SK-N-SH (cell line): ENCODE measurements at regions not wholly inside any gene's neighbourhood (a gene's known extent, or its start where the extent isn't known, plus 50 kb on each side); places are given as distances from the start of the nearest gene placed in this dataset.

ENCODE experiments used
- CTCF ChIA-PET: fragments of 300-600, 350-600 bp; formaldehyde crosslinking; extraction: SDS; loops from one replicate; lab custom pipeline; 2021; lab: Yijun Ruan, JAX
- POLR2A ChIA-PET: fragments of 350-600 bp; sonication (Branson Sonifier 250); formaldehyde crosslinking; extraction: SDS; loops from one replicate; lab custom pipeline; 2020; ENCODE audit warnings: antibody characterized with exemption, inconsistent platforms; lab: Yijun Ruan, JAX
- DNase-seq: peaks from one replicate; pipeline ENCODE4 v3.0.0; 2012
- H2AFZ ChIP-seq: fragments of 200-600 bp; sonication (generic); 2 replicates; pipeline ENCODE4 v1.8.1; 2016; ENCODE audit warnings: antibody characterized with exemption, mild to moderate bottlenecking, low read depth
- H3F3A ChIP-seq: fragments of 200-600 bp; sonication (generic); replicated peaks from 2 replicates; pipeline ENCODE3; 2016; ENCODE audit warnings: antibody characterized with exemption, mild to moderate bottlenecking; ENCODE audit not compliant: insufficient read depth
- H3K27ac ChIP-seq, 2 experiments: fragments of 200-500 bp in 1 of 2; fragments of 200-600 bp in 1 of 2; sonication (Bioruptor generic) in 1 of 2; sonication (generic), shearing (Covaris generic) in 1 of 2; 2 replicates each; pipeline versions ENCODE4 v1.5.1 to v1.6.1; 2014 to 2016; ENCODE audit warnings: low read depth in 2 of 2, inconsistent platforms in 1 of 2, low read length in 1 of 2, mild to moderate bottlenecking in 1 of 2, mixed read lengths in 1 of 2
- H3K27me3 ChIP-seq: fragments of 200-600 bp; sonication (generic), shearing (Covaris generic); 2 replicates; pipeline ENCODE4 v1.6.1; 2016; ENCODE audit warnings: mixed run types; ENCODE audit not compliant: insufficient read depth
- H3K36me3 ChIP-seq, 2 experiments: fragments of 200-500 bp in 1 of 2; fragments of 200-600 bp in 1 of 2; sonication (Bioruptor generic) in 1 of 2; sonication (generic) in 1 of 2; replicated peaks in 1 of 2; 2 replicates each; pipeline versions ENCODE3 to v1.5.1; 2014 to 2016; ENCODE audit warnings: low read length in 1 of 2, mild to moderate bottlenecking in 1 of 2; ENCODE audit not compliant: insufficient read depth in 2 of 2, control insufficient read depth in 1 of 2
- H3K4me1 ChIP-seq, 2 experiments: fragments of 200-500 bp in 1 of 2; fragments of 200-600 bp in 1 of 2; sonication (Bioruptor generic) in 1 of 2; sonication (generic), shearing (Covaris generic) in 1 of 2; 2 replicates each; pipeline versions ENCODE4 v1.5.1 to v1.6.1; 2014 to 2016; ENCODE audit warnings: low read depth in 1 of 2, low read length in 1 of 2, mixed run types in 1 of 2; ENCODE audit not compliant: insufficient read depth in 2 of 2, control insufficient read depth in 1 of 2
- H3K4me2 ChIP-seq: fragments of 200-600 bp; sonication (generic), shearing (Covaris generic); 2 replicates; pipeline ENCODE4 v1.6.1; 2017; ENCODE audit warnings: mixed run types
- H3K4me3 ChIP-seq, 2 experiments: fragments of 200-500 bp in 1 of 2; fragments of 200-600 bp in 1 of 2; sonication (Bioruptor generic) in 1 of 2; sonication (generic), shearing (Covaris generic) in 1 of 2; 2 replicates each; pipeline versions ENCODE4 v1.5.1 to v1.8.1; 2014 to 2016; ENCODE audit warnings: low read depth in 2 of 2, inconsistent platforms in 1 of 2, low read length in 1 of 2, mild to moderate bottlenecking in 1 of 2, mixed read lengths in 1 of 2, moderate library complexity in 1 of 2
- H3K79me2 ChIP-seq: fragments of 200-600 bp; sonication (generic); 2 replicates; pipeline ENCODE4 v1.8.1; 2017; ENCODE audit warnings: mild to moderate bottlenecking; ENCODE audit not compliant: insufficient read depth
- H3K9ac ChIP-seq: fragments of 200-600 bp; sonication (generic); 2 replicates; pipeline ENCODE4 v1.6.1; 2017; ENCODE audit warnings: mixed run types
- H3K9me2 ChIP-seq: fragments of 200-600 bp; sonication (generic); 2 replicates; pipeline ENCODE4 v1.6.1; 2017; ENCODE audit warnings: mixed run types
- H3K9me3 ChIP-seq: fragments of 200-600 bp; sonication (generic); 2 replicates; pipeline ENCODE4 v1.6.1; 2017; ENCODE audit warnings: mixed run types, mild to moderate bottlenecking, moderate library complexity
- H4K20me1 ChIP-seq: fragments of 200-600 bp; sonication (generic); 2 replicates; pipeline ENCODE4 v1.6.1; 2017; ENCODE audit warnings: mild to moderate bottlenecking, mixed run types; ENCODE audit not compliant: insufficient read depth
- CHD2 ChIP-seq: fragments of 150-350 bp; IDR thresholded peaks from 2 replicates; pipeline ENCODE4 v1.6.1; 2018; ENCODE audit warnings: low read length; ENCODE audit not compliant: partially characterized antibody
- EP300 ChIP-seq, 2 experiments: IDR thresholded peaks; 2 replicates each; pipeline versions ENCODE4 v1.4.0 to v1.6.1; 2012; ENCODE audit warnings: borderline replicate concordance in 1 of 2, low read depth in 1 of 2, low read length in 1 of 2
- EZH2phosphoT487 ChIP-seq: fragments of 200-600 bp; sonication (generic); IDR thresholded peaks from 2 replicates; pipeline ENCODE4 v1.6.1; 2017; ENCODE audit warnings: low read depth, mixed run types, mild to moderate bottlenecking, antibody characterized with exemption, moderate library complexity, borderline replicate concordance
- FOSL2 ChIP-seq: IDR thresholded peaks from 2 replicates; pipeline ENCODE4 v1.4.0; 2012; ENCODE audit warnings: low read depth, mild to moderate bottlenecking, moderate library complexity, borderline replicate concordance
- MAX ChIP-seq: IDR thresholded peaks from 2 replicates; pipeline ENCODE4 v1.4.0; 2012; ENCODE audit warnings: low read depth
- NFIC ChIP-seq: IDR thresholded peaks from 2 replicates; pipeline ENCODE4 v1.4.0; 2012; ENCODE audit warnings: borderline replicate concordance
- NRF1 ChIP-seq: IDR thresholded peaks from 2 replicates; pipeline ENCODE4 v1.6.1; 2012; ENCODE audit warnings: low read depth, mild to moderate bottlenecking, low read length
- PBX3 ChIP-seq: IDR thresholded peaks from 2 replicates; pipeline ENCODE4; 2012
- POLR2AphosphoS5 ChIP-seq: IDR thresholded peaks from 2 replicates; pipeline ENCODE4 v1.6.1; 2012; ENCODE audit warnings: low read depth, low read length
- RCOR1 ChIP-seq: fragments of 150-350 bp; IDR thresholded peaks from 2 replicates; pipeline ENCODE4 v1.6.1; 2017; ENCODE audit warnings: antibody characterized with exemption, low read length
- REST ChIP-seq: IDR thresholded peaks from 2 replicates; pipeline ENCODE4 v1.6.1; 2012; ENCODE audit warnings: mild to moderate bottlenecking, low read depth, low read length, moderate library complexity
- RXRA ChIP-seq: IDR thresholded peaks from 2 replicates; pipeline ENCODE4 v1.4.0; 2012; ENCODE audit warnings: low read depth, mild to moderate bottlenecking, borderline replicate concordance
- SIN3A ChIP-seq: IDR thresholded peaks from 2 replicates; pipeline ENCODE4 v1.6.1; 2012; ENCODE audit warnings: low read depth, mild to moderate bottlenecking, low read length, moderate library complexity, borderline replicate concordance
- SMC3 ChIP-seq: IDR thresholded peaks from 2 replicates; pipeline ENCODE4 v1.6.1; 2012; ENCODE audit warnings: low read depth, low read length, improper control_type of control experiment
- TAF1 ChIP-seq: IDR thresholded peaks from 2 replicates; pipeline ENCODE4 v1.6.1; 2012; ENCODE audit warnings: low read depth, mild to moderate bottlenecking, low read length, moderate library complexity, borderline replicate concordance
- TEAD4 ChIP-seq: IDR thresholded peaks from 2 replicates; pipeline ENCODE4 v1.4.0; 2012; ENCODE audit warnings: mild to moderate bottlenecking, borderline replicate concordance; ENCODE audit not compliant: insufficient read depth
- YY1 ChIP-seq: IDR thresholded peaks from 2 replicates; pipeline ENCODE4 v1.4.0; 2012; ENCODE audit warnings: low read depth, mild to moderate bottlenecking
- ZBTB33 ChIP-seq: IDR thresholded peaks from 2 replicates; pipeline ENCODE4 v1.4.0; 2012; ENCODE audit warnings: low read depth, borderline replicate concordance
- WGBS: methylation state at CpG from one replicate; pipeline ENCODE4 v1.1.6; 2017; ENCODE audit warnings: low lambda C conversion rate; 5-methylcytosine and 5-hydroxymethylcytosine counted together

- TF ChIP-seq ZBTB33 (no peak), REST (no peak), MAX (no peak), TAF1 (no peak)
Observed at GRCh38 chr1:239321877-239322276, 64.5 kb upstream of the CHRM3 start (continued).

GRCh38 chr1:239317948-239318347 is 68.4 kb upstream of the CHRM3 start:
- no peaks in the 10 kb centered on the region for H3F3A ChIP-seq
- DNase-seq, result no peak
- H3K4me3 ChIP-seq, result no peak overlapping the region
- H3K36me3 ChIP-seq, result no peaks in the 10 kb centered on the region
- H3K79me2 ChIP-seq, result no peaks in the 10 kb centered on the region
- WGBS, result 79% methylated on average over 1 of the region's 1 CpG
- no peak overlapping the region for H2AFZ ChIP-seq
- no peak overlapping the region for H3K9ac ChIP-seq
- H3K27me3 ChIP-seq, result no peaks in the 10 kb centered on the region
- H3K4me1 ChIP-seq, result no peaks in the 10 kb centered on the region
- H4K20me1 ChIP-seq, result no peaks in the 10 kb centered on the region
- no peaks in the 10 kb centered on the region for H3K9me3 ChIP-seq
- no peaks in the 10 kb centered on the region for H3K9me2 ChIP-seq
- H3K27ac ChIP-seq, result no peak overlapping the region
- ChIA-PET POLR2A (no interaction called here), CTCF (no interaction called here)
- TF ChIP-seq SIN3A (no peak), MAX (no peak), CHD2 (no peak), SMC3 (no peak), RXRA (no peak), TEAD4 (no peak), RCOR1 (no peak), TAF1 (no peak), FOSL2 (no peak), EP300 (IDR thresholded peaks at IDR 0.05; ENCODE audit: borderline replicate concordance in 1 of 2, low read depth in 1 of 2, low read length in 1 of 2) (no peak), POLR2AphosphoS5 (no peak), NFIC (no peak), PBX3 (no peak), NRF1 (no peak), YY1 (no peak), EZH2phosphoT487 (no peak)
- H3K4me2 ChIP-seq, result no peak overlapping the region
